Peyer's patch (tissue), 4 donors: ENCODE measurements at regions not wholly inside any gene's neighbourhood (a gene's known extent, or its start where the extent isn't known, plus 50 kb on each side); places are given as distances from the start of the nearest gene placed in this dataset.

Experiments
- DNase-seq, 3 donors: peaks; one replicate each; pipeline ENCODE4 v3.0.0-alpha.2; 2017 to 2019
- H3K27ac ChIP-seq, 4 donors: fragments of 200-600 bp; sonication (generic); one replicate each; pipeline ENCODE4 v1.5.1; 2016 to 2019
- H3K27me3 ChIP-seq, 2 donors: fragments of 200-600 bp; sonication (generic); one replicate each; pipeline ENCODE4 v1.5.1; 2019
- H3K36me3 ChIP-seq, 3 donors: fragments of 200-600 bp; sonication (generic); one replicate each; pipeline ENCODE4 v1.5.1; 2016 to 2019
- H3K4me1 ChIP-seq, 4 donors: fragments of 200-600 bp; sonication (generic); one replicate each; pipeline ENCODE4 v1.5.1; 2016 to 2019
- H3K4me3 ChIP-seq, 4 donors: fragments of 200-600 bp; sonication (generic); 1 replicate in 3 of 4; 2 replicates in 1 of 4; pipeline ENCODE4 v1.5.1; 2016 to 2019; ENCODE audit warnings: mild to moderate bottlenecking in 1 of 4
- H3K9me3 ChIP-seq, 4 donors: fragments of 200-600 bp; sonication (generic); one replicate each; pipeline ENCODE4 v1.5.1; 2016 to 2019; ENCODE audit warnings: mild to moderate bottlenecking in 1 of 4
- CTCF ChIP-seq, 6 experiments: fragments of 450-650 bp in 4 of 6; fragments of 200-600 bp in 2 of 6; sonication (generic) in 1 of 6; IDR thresholded peaks; one replicate each; pipeline ENCODE4 v1.5.1; 2017 to 2019; ENCODE audit warnings: antibody characterized with exemption in 6 of 6, mild to moderate bottlenecking in 3 of 6, moderate library complexity in 1 of 6
- POLR2A ChIP-seq, 2 donors: fragments of 450-650 bp; IDR thresholded peaks; one replicate each; pipeline ENCODE4 v1.5.1; 2017; ENCODE audit warnings: antibody characterized with exemption in 2 of 2, mild to moderate bottlenecking in 2 of 2, moderate library complexity in 2 of 2

- Histone ChIP-seq H3K27ac (no peak overlapping the region), H3K4me3 (no peak overlapping the region), H3K27me3 (no peaks in the 10 kb centered on the region), H3K36me3 (no peaks in the 10 kb centered on the region), H3K4me1 (no peaks in the 10 kb centered on the region), H3K9me3 (no peaks in the 10 kb centered on the region)
- DNase-seq = no peak
- TF ChIP-seq POLR2A (IDR thresholded peaks at IDR 0.05) = no peak
- TF ChIP-seq CTCF (IDR thresholded peaks at IDR 0.05) = no peak
Measured at GRCh38 chr3:152019508-152019907, 146.1 kb downstream of the SUCNR1 start.

- no peak for DNase-seq
- no peaks in the 10 kb centered on the region for H3K27me3 ChIP-seq
- H3K36me3 ChIP-seq = no peaks in the 10 kb centered on the region
- no peaks in the 10 kb centered on the region for H3K9me3 ChIP-seq
- H3K4me3 ChIP-seq = no peak overlapping the region
- TF ChIP-seq POLR2A (IDR thresholded peaks at IDR 0.05) (no peak), CTCF (IDR thresholded peaks at IDR 0.05) (no peak)
- no peaks in the 10 kb centered on the region for H3K4me1 ChIP-seq
- H3K27ac ChIP-seq = no peak overlapping the region
Measured at GRCh38 chr3:152021951-152022461, 148.6 kb downstream of the SUCNR1 start.

- H3K9me3 ChIP-seq = no peaks in the 10 kb centered on the region
- H3K27me3 ChIP-seq = no peaks in the 10 kb centered on the region
- TF ChIP-seq CTCF (IDR thresholded peaks at IDR 0.05) = peak in 3 of 6 experiments; percentile 13 to 34 (median 22)
- TF ChIP-seq POLR2A (IDR thresholded peaks at IDR 0.05) = no peak
- no peaks in the 10 kb centered on the region for H3K36me3 ChIP-seq
- H3K27ac ChIP-seq = no peak overlapping the region
- DNase-seq = no peak
- H3K4me3 ChIP-seq = no peak overlapping the region
- H3K4me1 ChIP-seq = no peaks in the 10 kb centered on the region
Measured at GRCh38 chr3:152026033-152026556, 152.7 kb downstream of the SUCNR1 start.

GRCh38 chr3:152030320-152030719, 156.9 kb downstream of the SUCNR1 start:
- H3K4me1 ChIP-seq = no peaks in the 10 kb centered on the region
- no peak overlapping the region for H3K4me3 ChIP-seq
- DNase-seq = no peak
- TF ChIP-seq CTCF (IDR thresholded peaks at IDR 0.05) = no peak
- no peak for TF ChIP-seq POLR2A (IDR thresholded peaks at IDR 0.05)
- H3K27ac ChIP-seq = no peak overlapping the region
- no peaks in the 10 kb centered on the region for H3K27me3 ChIP-seq
- no peaks in the 10 kb centered on the region for H3K9me3 ChIP-seq
- H3K36me3 ChIP-seq = no peaks in the 10 kb centered on the region

- Histone ChIP-seq H3K27me3 (no peaks in the 10 kb centered on the region), H3K27ac (no peak overlapping the region), H3K4me3 (no peak overlapping the region), H3K36me3 (no peaks in the 10 kb centered on the region), H3K9me3 (no peaks in the 10 kb centered on the region), H3K4me1 (no peaks in the 10 kb centered on the region)
- no peak for DNase-seq
- TF ChIP-seq CTCF (IDR thresholded peaks at IDR 0.05) (no peak), POLR2A (IDR thresholded peaks at IDR 0.05) (no peak)
Measured at GRCh38 chr3:152031321-152031720, 157.9 kb downstream of the SUCNR1 start.

GRCh38 chr3:152037297-152037696, 163.9 kb downstream of the SUCNR1 start:
- Histone ChIP-seq H3K4me3 (no peak overlapping the region), H3K27me3 (no peaks in the 10 kb centered on the region), H3K9me3 (peaks cover 0 to 2% (median 0%) of the 10 kb centered on the region in 4 donors), H3K27ac (no peak overlapping the region), H3K4me1 (no peaks in the 10 kb centered on the region), H3K36me3 (no peaks in the 10 kb centered on the region)
- no peak for TF ChIP-seq CTCF (IDR thresholded peaks at IDR 0.05)
- TF ChIP-seq POLR2A (IDR thresholded peaks at IDR 0.05) = no peak
- no peak for DNase-seq
